Endodermal cell (in vitro differentiated cells): ENCODE measurements at regions not wholly inside any gene's neighbourhood (a gene's known extent, or its start where the extent isn't known, plus 50 kb on each side); places are given as distances from the start of the nearest gene placed in this dataset.
"Not testable (repeated sequence)": the region's sequence is repeated elsewhere in the genome, so short reads cannot be mapped to it uniquely, and the experiment has no call there.

Experiments
- DNase-seq: peaks from one replicate; pipeline ENCODE4 v3.0.0-alpha.2; 2017
- H3K27ac ChIP-seq: 2 replicates; pipeline ENCODE4 v1.5.1; 2013; ENCODE audit warnings: mild to moderate bottlenecking, low read depth, low read length, moderate library complexity
- H3K27me3 ChIP-seq: 2 replicates; pipeline ENCODE4 v1.6.1; 2013; ENCODE audit warnings: mild to moderate bottlenecking, low read length, moderate library complexity; ENCODE audit not compliant: insufficient read depth, control insufficient read depth, poor library complexity, severe bottlenecking
- H3K36me3 ChIP-seq: 2 replicates; pipeline ENCODE4 v1.7.0; 2013; ENCODE audit warnings: mild to moderate bottlenecking, low read length, moderate library complexity; ENCODE audit not compliant: control insufficient read depth, insufficient read depth
- H3K4me1 ChIP-seq: one replicate; pipeline ENCODE4 v1.7.0; 2013; ENCODE audit warnings: low read length; ENCODE audit not compliant: control insufficient read depth, insufficient read depth
- H3K4me3 ChIP-seq: 2 replicates; pipeline ENCODE4 v1.5.1; 2013; ENCODE audit warnings: mild to moderate bottlenecking, low read length, moderate library complexity
- H3K9ac ChIP-seq: 2 replicates; pipeline ENCODE4 v1.6.1; 2013; ENCODE audit warnings: mild to moderate bottlenecking, low read length, moderate library complexity; ENCODE audit not compliant: poor library complexity, severe bottlenecking; ENCODE audit errors: extremely low read depth
- H3K9me3 ChIP-seq: 2 replicates; pipeline ENCODE4 v1.6.1; 2013; ENCODE audit warnings: mild to moderate bottlenecking, low read length, moderate library complexity; ENCODE audit not compliant: control insufficient read depth
- H3K27ac Mint-ChIP-seq: 2 replicates; pipeline ENCODE4 v1.8.0; 2020; ENCODE audit warnings: mixed read lengths
- H3K27me3 Mint-ChIP-seq: 2 replicates; pipeline ENCODE4 v1.8.0; 2021; ENCODE audit warnings: mild to moderate bottlenecking, mixed read lengths; ENCODE audit not compliant: insufficient read depth
- H3K36me3 Mint-ChIP-seq: 2 replicates; pipeline ENCODE4 v1.8.0; 2020; ENCODE audit warnings: low read depth, mixed read lengths
- H3K4me1 Mint-ChIP-seq: 2 replicates; pipeline ENCODE4 v1.8.0; 2020; ENCODE audit warnings: mixed read lengths
- H3K4me3 Mint-ChIP-seq: 2 replicates; pipeline ENCODE4 v1.8.0; 2020; ENCODE audit warnings: mild to moderate bottlenecking, moderate library complexity, mixed read lengths
- H3K9me3 Mint-ChIP-seq: 2 replicates; pipeline ENCODE4 v1.8.0; 2020; ENCODE audit warnings: mild to moderate bottlenecking, mixed read lengths
- WGBS, 2 experiments: methylation state at CpG; one replicate each; pipeline versions ENCODE4 v1.1.5 to v1.1.7; 2013; ENCODE audit warnings: missing lambda C conversion rate in 2 of 2, mixed read lengths in 1 of 2; ENCODE audit not compliant: insufficient coverage in 1 of 2, insufficient read length in 1 of 2; 5-methylcytosine and 5-hydroxymethylcytosine counted together
- TF ChIP-seq, protein P1 (sequence below): fragments of 200-600 bp; sonication (generic); conservative IDR thresholded peaks from 2 replicates; pipeline ENCODE4 v1.5.0; 2021; ENCODE audit warnings: antibody characterized with exemption, mild to moderate bottlenecking

DNA sequence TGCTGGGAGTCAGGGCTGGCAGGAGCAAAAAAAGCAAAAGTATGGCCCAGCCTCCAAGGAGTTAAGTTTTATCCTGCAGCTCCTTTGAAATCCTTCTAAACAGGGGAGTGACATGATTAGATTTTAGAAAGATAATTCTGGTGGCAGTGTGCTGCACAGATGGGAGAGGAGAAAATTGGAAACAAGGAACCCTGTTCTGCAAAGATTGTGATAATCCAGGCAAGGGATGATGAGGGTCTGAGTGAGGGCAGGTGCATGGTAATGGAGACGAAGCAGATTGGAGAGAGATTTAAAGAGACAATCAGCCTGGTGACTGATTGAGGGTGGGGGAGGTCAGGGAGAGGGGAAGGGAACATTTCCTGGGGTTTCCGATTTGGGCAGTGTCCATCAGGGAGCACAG, 444.7 kb upstream of the PODXL start:
- Mint-ChIP-seq H3K9me3 (no peaks in the 10 kb centered on the region), H3K36me3 (no peaks in the 10 kb centered on the region), H3K27me3 (no peaks in the 10 kb centered on the region), H3K4me1 (peaks cover 8% of the 10 kb centered on the region), H3K4me3 (no peak overlapping the region), H3K27ac (no peak overlapping the region)
- Histone ChIP-seq H3K27ac (no peak overlapping the region), H3K36me3 (no peaks in the 10 kb centered on the region), H3K9me3 (no peaks in the 10 kb centered on the region), H3K27me3 (peaks cover 21% of the 10 kb centered on the region), H3K4me3 (no peak overlapping the region), H3K9ac (no peak overlapping the region), H3K4me1 (peaks cover 7% of the 10 kb centered on the region)
- 69 to 79% methylated on average over 2 of the region's 2 CpGs for WGBS, 2 experiments
- TF ChIP-seq, protein P1, sequence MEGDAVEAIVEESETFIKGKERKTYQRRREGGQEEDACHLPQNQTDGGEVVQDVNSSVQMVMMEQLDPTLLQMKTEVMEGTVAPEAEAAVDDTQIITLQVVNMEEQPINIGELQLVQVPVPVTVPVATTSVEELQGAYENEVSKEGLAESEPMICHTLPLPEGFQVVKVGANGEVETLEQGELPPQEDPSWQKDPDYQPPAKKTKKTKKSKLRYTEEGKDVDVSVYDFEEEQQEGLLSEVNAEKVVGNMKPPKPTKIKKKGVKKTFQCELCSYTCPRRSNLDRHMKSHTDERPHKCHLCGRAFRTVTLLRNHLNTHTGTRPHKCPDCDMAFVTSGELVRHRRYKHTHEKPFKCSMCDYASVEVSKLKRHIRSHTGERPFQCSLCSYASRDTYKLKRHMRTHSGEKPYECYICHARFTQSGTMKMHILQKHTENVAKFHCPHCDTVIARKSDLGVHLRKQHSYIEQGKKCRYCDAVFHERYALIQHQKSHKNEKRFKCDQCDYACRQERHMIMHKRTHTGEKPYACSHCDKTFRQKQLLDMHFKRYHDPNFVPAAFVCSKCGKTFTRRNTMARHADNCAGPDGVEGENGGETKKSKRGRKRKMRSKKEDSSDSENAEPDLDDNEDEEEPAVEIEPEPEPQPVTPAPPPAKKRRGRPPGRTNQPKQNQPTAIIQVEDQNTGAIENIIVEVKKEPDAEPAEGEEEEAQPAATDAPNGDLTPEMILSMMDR, result no peak
- DNase-seq, result no peak

DNA sequence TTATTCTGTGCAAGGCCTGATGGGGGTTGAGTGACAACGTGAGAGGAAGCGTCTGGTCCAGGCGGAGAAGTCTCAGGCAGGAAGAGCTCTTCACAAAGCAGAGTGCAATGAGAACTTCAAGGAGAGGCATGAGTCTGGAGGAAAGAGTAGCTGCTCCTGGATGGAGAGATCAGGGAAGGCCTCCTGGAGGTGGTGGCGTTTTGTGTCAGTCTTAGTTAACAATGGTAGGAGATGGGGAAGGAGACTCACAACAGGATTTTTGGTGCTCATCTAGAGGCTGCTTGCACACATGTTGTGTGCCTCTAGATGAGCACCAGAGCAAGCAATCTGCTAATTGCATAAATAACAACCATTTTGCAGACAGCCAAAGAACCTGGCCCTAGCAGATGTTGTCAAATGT, 442.8 kb upstream of the PODXL start:
- Histone ChIP-seq H3K9ac (no peak overlapping the region), H3K4me3 (no peak overlapping the region), H3K4me1 (peaks cover 10% of the 10 kb centered on the region), H3K36me3 (no peaks in the 10 kb centered on the region), H3K27me3 (peaks cover 21% of the 10 kb centered on the region), H3K9me3 (no peaks in the 10 kb centered on the region), H3K27ac (no peak overlapping the region)
- WGBS, 2 experiments, result 93 to 96% methylated on average over 4 of the region's 4 CpGs
- H3K27me3 Mint-ChIP-seq, result no peaks in the 10 kb centered on the region
- H3K4me1 Mint-ChIP-seq, result peaks cover 7% of the 10 kb centered on the region
- DNase-seq, result no peak
- no peaks in the 10 kb centered on the region for H3K9me3 Mint-ChIP-seq
- no peak overlapping the region for H3K27ac Mint-ChIP-seq
- no peak overlapping the region for H3K4me3 Mint-ChIP-seq
- H3K36me3 Mint-ChIP-seq, result no peaks in the 10 kb centered on the region
- TF ChIP-seq, protein P1, result no peak

DNA sequence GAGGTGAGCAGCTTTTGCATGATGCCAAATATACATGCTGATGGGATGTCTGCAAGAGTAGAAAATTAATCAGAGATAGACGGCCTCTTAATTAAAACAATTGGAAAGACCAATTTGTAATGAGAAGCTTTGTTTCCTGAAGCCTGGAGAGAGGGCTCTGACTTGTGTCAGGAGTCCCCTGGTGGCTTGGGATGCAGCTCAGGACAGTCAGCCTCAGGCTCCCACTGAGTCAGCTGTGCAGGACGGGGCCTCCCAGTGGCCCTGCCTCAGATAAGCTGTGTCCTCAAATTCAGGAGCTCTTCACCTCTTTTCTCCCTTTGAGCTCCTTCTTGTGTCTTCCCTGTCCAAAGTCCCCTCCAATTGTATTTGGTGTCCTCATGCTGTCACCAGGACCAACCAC, 438.9 kb upstream of the PODXL start:
- Mint-ChIP-seq H3K27me3 (no peaks in the 10 kb centered on the region), H3K4me3 (no peak overlapping the region), H3K36me3 (no peaks in the 10 kb centered on the region), H3K4me1 (peaks cover 10% of the 10 kb centered on the region), H3K27ac (no peak overlapping the region), H3K9me3 (no peaks in the 10 kb centered on the region)
- peaks cover 13% of the 10 kb centered on the region for H3K27me3 ChIP-seq
- WGBS, 2 experiments, result 50 to 84% methylated on average over 1 to 2 of the region's 2 CpGs
- no peaks in the 10 kb centered on the region for H3K36me3 ChIP-seq
- H3K4me3 ChIP-seq, result no peak overlapping the region
- no peak overlapping the region for H3K27ac ChIP-seq
- peaks cover 10% of the 10 kb centered on the region for H3K4me1 ChIP-seq
- no peak overlapping the region for H3K9ac ChIP-seq
- DNase-seq, result peak; percentile 59
- TF ChIP-seq, protein P1, result peak; percentile 51
- H3K9me3 ChIP-seq, result no peaks in the 10 kb centered on the region

DNA sequence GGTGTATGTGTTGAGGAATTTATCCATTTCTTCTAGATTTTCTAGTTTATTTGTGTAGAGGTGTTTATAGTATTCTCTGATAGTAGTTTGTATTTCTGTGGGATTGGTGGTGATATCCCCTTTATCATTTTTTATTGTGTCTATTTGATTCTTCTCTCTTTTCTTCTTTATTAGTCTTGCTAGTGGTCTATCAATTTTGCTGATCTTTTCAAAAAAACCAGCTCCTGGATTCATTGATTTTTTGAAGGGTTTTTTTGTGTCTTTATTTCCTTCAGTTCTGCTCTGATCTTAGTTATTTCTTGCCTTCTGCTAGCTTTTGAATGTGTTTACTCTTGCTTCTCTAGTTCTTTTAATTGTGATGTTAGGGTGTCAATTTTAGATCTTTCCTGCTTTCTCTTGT, 424.6 kb upstream of the PODXL start:
- not testable (repeated sequence) for H3K9me3 Mint-ChIP-seq, H3K4me1 Mint-ChIP-seq, H3K4me3 ChIP-seq, H3K4me3 Mint-ChIP-seq, H3K36me3 ChIP-seq, H3K9me3 ChIP-seq, H3K36me3 Mint-ChIP-seq, H3K27me3 ChIP-seq, H3K4me1 ChIP-seq, H3K9ac ChIP-seq, DNase-seq, H3K27ac ChIP-seq, H3K27ac Mint-ChIP-seq
- H3K27me3 Mint-ChIP-seq, result peaks cover 10% of the 10 kb centered on the region

DNA sequence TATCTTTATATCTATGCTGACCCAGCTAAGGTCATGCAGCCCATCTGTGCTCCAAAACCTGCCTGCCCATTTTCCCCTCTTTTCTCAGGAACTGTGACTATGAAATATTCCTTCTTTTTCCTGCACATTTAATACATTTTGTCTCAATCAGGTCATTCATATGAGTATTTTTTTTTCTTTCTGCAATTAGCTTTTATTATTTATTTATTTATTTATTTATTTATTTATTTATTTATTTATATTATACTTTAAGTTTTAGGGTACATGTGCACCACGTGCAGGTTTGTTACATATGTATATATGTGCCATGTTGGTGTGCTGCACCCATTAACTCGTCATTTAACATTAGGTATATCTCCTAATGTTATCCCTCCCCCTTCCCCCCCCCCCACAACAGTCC, 421.7 kb upstream of the PODXL start:
- not testable (repeated sequence) for H3K9me3 Mint-ChIP-seq, H3K27ac ChIP-seq, H3K4me1 Mint-ChIP-seq

More for the DNA sequence above, 421.7 kb upstream of the PODXL start:
- 100% methylated on average over 1 of the region's 2 CpGs; no CpG with 5 or more reads in 1 of the 2 experiments for WGBS, 2 experiments
- H3K27ac Mint-ChIP-seq, H3K36me3 Mint-ChIP-seq, DNase-seq, H3K9ac ChIP-seq, H3K4me1 ChIP-seq, H3K4me3 Mint-ChIP-seq, H3K36me3 ChIP-seq, H3K9me3 ChIP-seq, H3K4me3 ChIP-seq, H3K27me3 ChIP-seq: not testable (repeated sequence)
- H3K27me3 Mint-ChIP-seq, result peaks cover 10% of the 10 kb centered on the region
